GM18499 (cell line): ENCODE measurements at regions not wholly inside any gene's neighbourhood (a gene's known extent, or its start where the extent isn't known, plus 50 kb on each side); places are given as distances from the start of the nearest gene placed in this dataset.

Experiments used
- ATAC-seq: cut with Tn5 transposase; IDR thresholded peaks from one replicate; pipeline ENCODE4 v1.9.1; 2021; ENCODE audit warnings: moderate number of reproducible peaks; ENCODE audit not compliant: insufficient read depth, unreplicated experiment

DNA sequence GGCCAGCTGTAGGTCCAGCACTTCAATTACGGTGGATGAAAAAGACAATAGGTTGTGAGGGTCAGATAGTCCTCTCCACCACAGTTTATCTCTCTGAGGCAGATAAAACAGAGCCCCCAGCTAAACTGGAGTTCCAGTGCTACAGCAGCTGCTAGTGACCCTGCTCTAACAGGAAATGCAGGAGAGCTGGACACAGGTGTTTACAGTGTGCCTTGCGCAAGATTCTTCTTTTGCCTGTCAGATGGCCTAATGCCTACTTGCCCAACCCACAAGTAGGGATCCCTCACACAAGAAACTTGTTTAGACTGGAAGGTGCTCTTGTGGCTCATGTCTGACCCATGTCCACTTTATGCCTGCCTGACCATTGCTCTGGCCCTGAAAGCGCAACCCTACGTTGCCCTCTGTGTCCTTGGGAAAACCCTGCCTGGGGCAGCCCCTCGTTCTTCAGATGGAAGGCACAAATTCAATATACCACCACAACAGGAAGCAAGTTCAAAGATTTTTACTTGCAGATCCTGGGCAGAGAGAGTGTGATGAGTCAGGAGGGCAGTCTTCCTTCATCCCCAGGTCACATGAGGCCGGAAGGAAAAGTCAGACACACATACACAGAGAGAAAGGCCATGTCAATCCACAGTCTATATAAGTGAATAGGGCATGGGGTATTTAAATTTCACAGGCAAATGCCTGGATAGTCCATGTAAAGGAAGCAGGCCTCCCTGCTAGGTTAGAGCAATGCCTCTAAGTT lies 105.1 kb upstream of the ADGRL3 start:
- no peak for ATAC-seq

DNA sequence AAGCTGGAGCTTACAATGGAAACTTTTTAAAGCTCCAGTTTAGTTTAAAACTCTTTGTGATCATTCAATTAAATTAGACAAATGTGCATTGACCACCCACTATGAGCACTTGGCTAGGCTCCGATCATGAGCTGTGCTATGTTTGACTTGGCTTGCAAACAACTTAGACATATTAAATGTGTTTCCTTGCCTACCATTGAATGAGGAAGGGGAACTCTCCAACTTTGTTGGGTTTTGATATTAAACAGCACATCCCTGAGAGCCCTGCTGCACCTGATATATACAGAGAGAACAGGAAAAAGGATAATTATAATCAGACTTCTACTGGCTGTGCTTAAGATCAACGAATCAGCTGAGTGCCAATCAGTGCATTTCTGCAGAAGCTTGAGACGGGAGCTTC lies 71.4 kb upstream of the ADGRL3 start:
- ATAC-seq, result no peak

DNA sequence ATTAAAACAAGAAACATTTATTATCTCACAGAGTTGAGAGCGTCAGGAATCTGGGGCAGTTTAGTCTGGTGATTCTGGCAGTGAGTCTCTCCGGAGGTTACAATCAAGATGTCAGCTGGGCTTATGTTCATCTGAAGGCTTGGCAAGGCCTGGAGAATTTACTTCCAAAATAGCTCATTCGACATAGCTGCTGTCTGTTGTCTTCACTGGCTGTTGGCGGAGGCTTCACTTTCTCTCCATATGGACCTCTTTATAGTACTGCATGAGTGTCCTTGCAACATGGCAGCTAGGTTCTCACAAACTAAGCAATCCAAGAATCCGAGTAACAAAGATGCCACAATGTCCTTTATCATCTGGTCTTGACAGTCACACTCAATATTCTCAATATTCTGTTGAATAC lies 70.2 kb upstream of the ADGRL3 start:
- no peak for ATAC-seq

DNA sequence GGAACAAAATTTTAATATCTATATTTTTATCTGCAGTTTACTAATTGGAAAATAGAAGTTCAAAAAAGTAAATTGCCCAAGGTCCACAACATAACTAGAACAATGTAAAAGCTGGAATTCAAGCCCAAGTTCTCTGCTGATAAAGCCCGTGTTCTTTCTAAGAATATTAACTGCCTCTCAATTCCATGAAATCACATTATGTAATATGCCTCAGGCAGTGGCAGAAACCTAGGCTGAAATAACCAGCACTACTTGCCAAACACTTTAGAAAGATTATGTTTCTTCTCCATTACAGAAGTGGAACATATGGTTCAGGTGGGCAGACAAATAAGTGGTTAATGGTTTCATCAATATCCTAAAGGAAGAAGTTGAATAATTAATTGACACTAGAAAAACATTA lies 56.7 kb upstream of the ADGRL3 start:
- ATAC-seq, result no peak

DNA sequence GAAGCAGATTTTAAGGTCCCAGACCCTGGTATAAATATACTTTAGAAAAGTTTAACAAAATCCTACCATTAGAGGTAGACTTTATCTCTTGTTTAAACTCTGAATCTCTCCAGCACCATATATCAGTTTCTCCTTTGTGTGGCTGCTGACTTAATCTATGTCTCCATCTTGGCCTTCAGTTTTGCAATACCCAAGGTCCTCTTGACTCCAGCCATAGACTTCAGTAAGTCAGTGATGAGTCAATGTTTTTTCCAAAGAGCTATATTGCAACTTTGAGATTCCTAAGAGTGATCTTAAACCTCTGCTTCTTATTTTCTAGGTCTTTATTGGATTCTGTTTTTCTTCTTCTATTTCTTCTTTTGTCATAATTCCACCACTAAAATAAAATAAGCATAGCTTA lies 50.8 kb upstream of the ADGRL3 start:
- no peak for ATAC-seq
